Esophagus squamous epithelium (tissue), 5 donors: ENCODE measurements at regions not wholly inside any gene's neighbourhood (a gene's known extent, or its start where the extent isn't known, plus 50 kb on each side); places are given as distances from the start of the nearest gene placed in this dataset.
A peak's percentile ranks its signal among the peaks of the same experiment; 100 is the strongest.

Experiments used
- DNase-seq: peaks from one replicate; lab custom pipeline; 2025; lab: John Stamatoyannopoulos, UW
- H3K27ac ChIP-seq, 4 donors: fragments of 200-600 bp; sonication (generic); one replicate each; pipeline ENCODE4 v1.5.1; 2016 to 2019; ENCODE audit warnings: mild to moderate bottlenecking in 1 of 4
- H3K27me3 ChIP-seq, 4 donors: fragments of 200-600 bp; sonication (generic); 1 replicate in 3 of 4; 2 replicates in 1 of 4; pipeline versions ENCODE4 v1.5.1 to v1.6.0; 2017 to 2021; ENCODE audit warnings: antibody characterized with exemption in 1 of 4
- H3K36me3 ChIP-seq, 3 donors: fragments of 200-600 bp; sonication (generic); one replicate each; pipeline ENCODE4 v1.5.1; 2016 to 2019
- H3K4me1 ChIP-seq, 3 donors: fragments of 200-600 bp; sonication (generic); one replicate each; pipeline ENCODE4 v1.5.1; 2017 to 2019
- H3K4me3 ChIP-seq, 4 donors: fragments of 200-600 bp; sonication (generic); 1 replicate in 3 of 4; 2 replicates in 1 of 4; pipeline ENCODE4 v1.5.1; 2016 to 2019; ENCODE audit warnings: mild to moderate bottlenecking in 2 of 4, moderate library complexity in 1 of 4
- H3K9me3 ChIP-seq, 3 donors: fragments of 200-600 bp; sonication (generic); one replicate each; pipeline ENCODE4 v1.5.1; 2016 to 2019
- POLR2A ChIP-seq, 4 donors: fragments of 450-650 bp; IDR thresholded peaks; one replicate each; pipeline ENCODE4 v1.6.1; 2017; ENCODE audit warnings: antibody characterized with exemption in 4 of 4, mild to moderate bottlenecking in 4 of 4, moderate library complexity in 3 of 4
- WGBS, 2 donors: methylation state at CpG; one replicate each; pipeline ENCODE4 v1.1.5; 2018; 5-methylcytosine and 5-hydroxymethylcytosine counted together
- intact Hi-C: fragments of 100-400 bp; cut with DNase I; formaldehyde crosslinking; loops from one replicate; pipeline ENCODE4 v1.15.0; 2022
- TF ChIP-seq, protein P1 (sequence below), 6 experiments: fragments of 450-650 bp in 4 of 6; fragments of 200-600 bp in 2 of 6; sonication (generic) in 2 of 6; IDR thresholded peaks; one replicate each; pipeline ENCODE4 v1.5.1; 2016 to 2019; ENCODE audit warnings: antibody characterized with exemption in 6 of 6, mild to moderate bottlenecking in 4 of 6, moderate library complexity in 4 of 6
- donor health status: DM: yes; HTN: yes; CAD: no.

DNA sequence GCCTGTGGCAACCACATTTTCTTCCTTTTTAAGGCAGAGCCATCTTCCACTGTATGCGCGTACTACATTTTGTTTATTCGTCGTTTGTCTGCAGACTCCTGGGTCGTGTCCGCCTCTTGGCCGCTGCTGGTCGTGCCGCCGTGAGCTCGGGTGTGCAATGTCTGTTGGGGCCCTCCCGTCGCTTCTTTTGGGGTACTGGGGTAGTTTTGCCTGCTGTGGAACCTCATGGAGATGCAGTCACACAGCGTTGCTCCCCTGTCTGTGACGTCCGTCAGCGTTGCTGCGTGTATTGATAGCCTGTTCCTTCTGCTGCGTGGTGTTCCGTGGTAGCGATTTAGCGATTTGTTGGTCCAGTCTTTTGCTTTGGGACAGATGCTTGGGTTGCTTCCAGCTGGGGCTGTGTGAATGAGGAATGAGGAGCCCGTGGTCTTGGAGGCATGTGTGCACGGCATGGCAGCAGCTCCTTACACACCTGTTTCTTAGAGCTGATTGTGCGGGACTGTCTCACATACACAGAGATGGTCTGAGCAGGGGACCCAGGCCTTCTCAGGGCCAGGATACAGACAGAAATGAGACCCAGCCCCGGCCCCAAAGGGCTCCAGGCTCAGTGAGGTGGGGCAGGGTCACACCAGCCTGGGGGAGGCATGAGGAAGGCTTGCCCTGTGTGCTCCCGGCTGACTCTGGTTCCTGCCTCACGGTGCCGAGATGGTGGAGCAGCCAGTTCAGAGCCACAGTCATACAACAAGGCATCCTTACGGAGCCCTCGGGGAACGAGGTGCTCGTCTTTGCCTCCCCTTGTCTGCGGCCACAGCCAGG lies 78.4 kb upstream of the GSE1 start:
- Histone ChIP-seq H3K4me1 (peaks cover 0 to 20% (median 5%) of the 10 kb centered on the region in 3 donors), H3K27ac (no peak overlapping the region), H3K27me3 (no peaks in the 10 kb centered on the region), H3K9me3 (peaks cover 0 to 6% (median 3%) of the 10 kb centered on the region in 3 donors), H3K4me3 (no peak overlapping the region), H3K36me3 (no peaks in the 10 kb centered on the region)
- no peak for DNase-seq
- intact Hi-C loops, result no loop called here
- TF ChIP-seq, protein P1, sequence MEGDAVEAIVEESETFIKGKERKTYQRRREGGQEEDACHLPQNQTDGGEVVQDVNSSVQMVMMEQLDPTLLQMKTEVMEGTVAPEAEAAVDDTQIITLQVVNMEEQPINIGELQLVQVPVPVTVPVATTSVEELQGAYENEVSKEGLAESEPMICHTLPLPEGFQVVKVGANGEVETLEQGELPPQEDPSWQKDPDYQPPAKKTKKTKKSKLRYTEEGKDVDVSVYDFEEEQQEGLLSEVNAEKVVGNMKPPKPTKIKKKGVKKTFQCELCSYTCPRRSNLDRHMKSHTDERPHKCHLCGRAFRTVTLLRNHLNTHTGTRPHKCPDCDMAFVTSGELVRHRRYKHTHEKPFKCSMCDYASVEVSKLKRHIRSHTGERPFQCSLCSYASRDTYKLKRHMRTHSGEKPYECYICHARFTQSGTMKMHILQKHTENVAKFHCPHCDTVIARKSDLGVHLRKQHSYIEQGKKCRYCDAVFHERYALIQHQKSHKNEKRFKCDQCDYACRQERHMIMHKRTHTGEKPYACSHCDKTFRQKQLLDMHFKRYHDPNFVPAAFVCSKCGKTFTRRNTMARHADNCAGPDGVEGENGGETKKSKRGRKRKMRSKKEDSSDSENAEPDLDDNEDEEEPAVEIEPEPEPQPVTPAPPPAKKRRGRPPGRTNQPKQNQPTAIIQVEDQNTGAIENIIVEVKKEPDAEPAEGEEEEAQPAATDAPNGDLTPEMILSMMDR (IDR thresholded peaks at IDR 0.05), result no peak
- no peak for TF ChIP-seq POLR2A (IDR thresholded peaks at IDR 0.05)
- 90 to 91% methylated on average over 23 to 30 of the region's 34 CpGs for WGBS, 2 donors

DNA sequence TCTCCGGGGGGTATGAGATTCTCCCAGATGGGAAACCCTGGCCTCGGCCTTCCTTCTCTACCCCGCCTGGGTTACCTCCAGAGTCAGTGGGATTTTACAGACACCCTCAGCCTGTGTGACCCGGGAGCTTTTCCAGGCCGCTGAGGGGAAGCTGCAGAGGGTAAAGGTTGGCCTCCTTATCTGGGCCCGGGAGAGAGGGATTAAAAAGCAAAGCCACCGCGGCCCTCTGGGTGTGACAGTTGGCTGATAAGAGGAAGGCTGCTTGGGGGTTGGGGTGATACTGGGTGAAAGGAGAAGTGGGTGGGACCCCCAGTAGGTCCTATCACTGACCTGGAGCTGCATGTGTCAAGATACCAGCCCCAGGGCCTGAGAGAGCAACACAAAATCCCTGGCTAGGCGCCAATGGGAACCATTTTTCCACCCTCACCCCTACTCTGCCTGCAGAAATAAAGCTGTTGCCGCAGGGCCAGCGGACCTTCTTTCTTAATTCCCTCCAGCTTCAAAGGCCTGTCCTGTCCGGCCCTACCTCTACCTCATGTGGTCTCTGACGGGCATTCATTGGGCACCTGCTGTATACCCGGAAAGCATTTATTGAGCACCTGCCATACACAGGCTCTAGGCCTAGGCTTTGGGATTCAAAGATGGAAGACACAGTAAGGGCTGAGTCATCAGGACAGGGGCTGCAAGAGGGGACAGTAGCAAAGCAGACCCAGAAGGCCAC lies 77.6 kb upstream of the GSE1 start:
- TF ChIP-seq, protein P1 (IDR thresholded peaks at IDR 0.05), result no peak
- TF ChIP-seq POLR2A (IDR thresholded peaks at IDR 0.05), result no peak
- no peak for DNase-seq
- Histone ChIP-seq H3K27me3 (no peaks in the 10 kb centered on the region), H3K9me3 (peaks cover 0 to 11% (median 8%) of the 10 kb centered on the region in 3 donors), H3K4me3 (no peak overlapping the region), H3K4me1 (peaks cover 0 to 20% (median 5%) of the 10 kb centered on the region in 3 donors), H3K36me3 (no peaks in the 10 kb centered on the region), H3K27ac (no peak overlapping the region)
- intact Hi-C loops, result no loop called here
- WGBS, 2 donors, result 55 to 90% methylated on average over 6 to 7 of the region's 14 CpGs

DNA sequence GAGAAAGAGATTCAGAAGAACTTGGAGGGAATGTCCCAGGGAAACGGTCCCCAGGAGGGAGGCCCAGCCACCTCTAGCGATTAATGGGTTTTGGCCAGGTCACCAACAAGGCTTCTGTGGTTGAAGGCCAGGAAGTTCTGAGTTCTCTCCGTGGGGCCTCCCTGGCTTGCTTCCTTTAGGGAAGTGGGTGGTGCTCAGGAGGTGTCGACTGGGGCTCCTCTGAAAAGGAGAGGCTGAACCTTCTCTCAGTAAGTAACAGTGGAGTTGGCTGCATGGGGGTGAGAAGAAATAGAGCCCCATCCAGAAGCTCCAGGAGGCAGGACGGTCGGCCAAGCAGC lies 77.1 kb upstream of the GSE1 start:
- H3K36me3 ChIP-seq, result no peaks in the 10 kb centered on the region
- no peak for DNase-seq
- no peaks in the 10 kb centered on the region for H3K27me3 ChIP-seq
- H3K4me3 ChIP-seq, result no peak overlapping the region
- WGBS, 2 donors, result 38 to 65% methylated on average over 2 to 3 of the region's 6 CpGs
- TF ChIP-seq POLR2A (IDR thresholded peaks at IDR 0.05), result no peak
- TF ChIP-seq, protein P1 (IDR thresholded peaks at IDR 0.05), result no peak
- peaks cover 0 to 11% (median 8%) of the 10 kb centered on the region in 3 donors for H3K9me3 ChIP-seq
- H3K27ac ChIP-seq, result peak overlapping the region in 1 of 4 donors; percentile 22
- intact Hi-C loops, result no loop called here
- H3K4me1 ChIP-seq, result peaks cover 0 to 17% (median 5%) of the 10 kb centered on the region in 3 donors

DNA sequence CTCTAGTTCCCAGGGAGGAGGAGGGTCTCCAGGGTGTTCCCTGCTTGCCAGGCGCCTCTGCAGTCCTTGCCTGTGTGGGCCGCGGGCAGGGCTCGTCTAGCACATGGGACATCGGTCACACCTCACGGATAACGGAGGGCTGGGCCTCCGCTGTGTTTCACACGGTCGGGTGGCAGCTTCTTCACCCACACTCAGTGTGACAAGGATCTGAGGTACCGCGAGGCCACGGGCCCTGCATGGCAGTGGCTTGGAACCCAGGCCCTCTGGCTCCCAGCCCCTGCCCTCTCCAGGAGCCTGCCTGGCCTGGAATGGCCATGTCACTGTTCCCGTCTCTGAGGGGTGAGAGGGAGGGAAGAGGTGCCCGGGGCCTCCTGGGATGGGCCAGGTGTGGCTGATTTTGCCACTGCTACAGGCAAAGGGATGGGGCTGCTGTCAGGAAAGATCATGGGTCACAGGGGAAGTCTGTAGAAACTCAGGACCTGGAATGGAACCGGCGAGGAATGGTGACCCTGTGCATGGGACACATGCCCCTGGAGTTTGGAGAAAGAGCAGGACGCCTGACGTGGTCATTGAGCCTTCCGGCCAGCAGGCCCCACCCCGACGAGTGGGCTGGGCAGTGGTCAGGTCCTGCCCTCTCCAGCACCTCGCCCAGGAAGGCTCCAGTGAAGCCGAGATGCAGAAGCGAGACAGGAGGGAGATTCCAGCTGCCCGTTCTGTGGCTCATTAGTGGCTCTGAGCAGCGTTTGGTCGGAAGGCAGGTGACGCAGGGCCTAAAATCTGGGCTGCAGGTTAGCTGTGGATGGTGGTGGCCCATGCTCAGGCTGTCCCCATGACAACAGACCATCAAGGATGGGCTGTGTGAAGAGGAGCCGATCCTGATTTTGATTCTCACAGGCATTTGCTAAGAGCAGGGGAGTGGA lies 76.5 kb upstream of the GSE1 start:
- intact Hi-C loops, result no loop called here
- Histone ChIP-seq H3K27ac (peak overlapping the region in 1 of 4 donors; percentile 22), H3K27me3 (no peaks in the 10 kb centered on the region), H3K4me3 (no peak overlapping the region), H3K36me3 (no peaks in the 10 kb centered on the region), H3K4me1 (peaks cover 0 to 18% (median 5%) of the 10 kb centered on the region in 3 donors), H3K9me3 (peaks cover 0 to 11% (median 8%) of the 10 kb centered on the region in 3 donors)
- TF ChIP-seq, protein P1 (IDR thresholded peaks at IDR 0.05), result no peak
- 81 to 91% methylated on average over 12 to 17 of the region's 30 CpGs for WGBS, 2 donors
- DNase-seq, result no peak
